ENCODE measurements at regions not wholly inside any gene's neighbourhood (a gene's known extent, or its start where the extent isn't known, plus 50 kb on each side); places are given as distances from the start of the nearest gene placed in this dataset.
"Not testable (repeated sequence)": the region's sequence is repeated elsewhere in the genome, so short reads cannot be mapped to it uniquely, and the experiment has no call there.

DNA sequence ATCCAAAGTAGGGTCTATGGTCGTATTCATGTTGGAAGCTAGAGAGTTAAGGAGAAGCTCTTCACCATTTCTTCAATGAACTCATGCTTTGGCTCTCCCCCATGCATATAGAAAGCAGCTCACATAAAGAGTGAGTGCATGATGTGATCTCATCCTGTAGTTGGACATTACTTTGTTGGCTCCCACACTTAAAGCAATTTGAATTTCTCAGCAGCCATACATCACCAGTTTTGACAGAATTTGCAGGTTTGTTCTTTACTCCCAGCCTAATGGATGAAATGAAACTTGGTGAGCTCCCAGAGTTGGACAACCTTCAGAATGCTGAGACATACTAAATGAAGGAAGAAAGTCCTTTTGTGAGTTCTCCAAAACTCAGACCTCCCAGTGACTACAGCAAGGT lies 613.5 kb downstream of the IQCM start:
- no peak for DNase-seq

DNA sequence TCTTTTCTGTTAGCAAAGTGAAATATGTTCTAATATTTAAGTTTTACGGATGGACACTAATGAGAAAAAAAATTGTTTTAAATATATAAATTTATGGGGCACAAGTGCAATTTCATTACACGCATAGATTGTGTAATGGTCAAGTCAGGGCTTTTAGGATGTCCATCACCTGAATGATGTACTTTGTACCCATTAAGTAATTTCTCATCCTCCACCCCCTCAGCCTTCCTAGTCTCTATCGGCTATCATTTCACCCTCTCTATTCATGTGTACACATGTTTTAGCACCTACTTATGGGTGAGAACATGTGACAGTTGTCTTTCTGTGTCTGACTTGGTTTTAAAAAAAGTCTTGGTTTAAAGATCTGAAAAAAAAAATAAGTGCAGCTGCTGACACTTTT lies 616.0 kb downstream of the IQCM start:
- no peak for DNase-seq

DNA sequence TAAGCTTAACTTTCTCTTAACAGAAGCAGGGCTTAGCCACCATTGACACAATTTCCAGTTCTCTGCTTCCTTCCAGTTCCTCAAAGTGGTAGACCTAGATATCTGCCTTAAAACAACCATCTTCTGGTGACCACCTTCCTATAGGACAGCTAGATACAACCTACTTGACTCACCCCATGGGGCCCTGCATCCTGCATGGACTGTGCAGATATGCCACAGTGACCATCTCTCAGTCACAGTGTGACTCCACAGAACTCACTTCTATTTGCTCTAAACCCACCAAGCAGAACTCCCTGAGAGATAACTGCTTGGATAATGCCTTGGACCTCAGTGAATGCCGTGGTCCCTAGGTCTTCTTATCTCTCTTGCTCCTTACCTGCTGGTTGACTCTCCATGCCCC lies 621.6 kb downstream of the IQCM start:
- no peak for DNase-seq

DNA sequence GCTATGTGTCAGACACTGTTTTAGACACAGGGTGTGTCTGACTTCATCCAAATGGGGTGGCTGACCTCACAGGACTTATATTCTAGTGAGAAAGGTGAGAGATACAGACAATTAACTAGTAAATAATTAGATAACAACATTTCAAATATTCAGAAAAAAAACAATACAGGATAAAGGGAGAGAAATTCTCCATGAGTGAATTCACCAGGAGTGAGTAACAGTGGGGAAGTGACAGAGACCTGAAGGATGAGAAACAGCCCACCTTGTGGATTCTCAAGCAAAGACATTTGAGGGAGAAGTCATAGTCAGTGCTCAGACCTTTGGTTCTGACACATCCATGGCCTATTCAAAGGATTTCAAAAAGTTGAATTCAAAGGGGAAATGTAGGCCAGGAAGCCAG lies 627.9 kb downstream of the IQCM start:
- DNase-seq: no peak

- no peak for DNase-seq
Measured at GRCh38 chr4:149183638-149184037, 632.0 kb downstream of the IQCM start.

GRCh38 chr4:149181459-149181858 lies 634.2 kb downstream of the IQCM start:
- DNase-seq: not testable (repeated sequence)

- no peak for DNase-seq
Measured at GRCh38 chr4:149176039-149176438, 639.6 kb downstream of the IQCM start.

GRCh38 chr4:149175549-149175948 lies 640.1 kb downstream of the IQCM start:
- DNase-seq: no peak

- no peak for DNase-seq
Measured at GRCh38 chr4:149173241-149174013, 642.2 kb downstream of the IQCM start.

DNA sequence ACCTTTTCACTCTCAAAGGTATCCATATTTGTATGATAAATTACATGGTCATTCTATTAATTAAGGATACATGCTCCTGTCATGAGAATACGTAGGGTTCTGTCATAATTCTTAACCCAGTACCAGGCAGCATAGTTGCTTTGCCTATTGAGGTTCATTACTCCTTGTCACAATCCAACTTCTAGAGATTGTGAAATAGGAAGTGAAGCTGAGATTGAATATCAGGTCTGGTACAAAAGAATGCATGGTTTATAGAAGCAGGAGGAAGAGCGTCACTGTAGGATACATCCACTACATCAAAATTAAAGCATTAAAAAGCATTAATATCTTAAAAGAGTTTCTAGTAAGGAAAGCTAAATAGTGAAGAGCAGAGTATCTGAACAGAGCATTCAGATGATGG lies 647.0 kb downstream of the IQCM start:
- DNase-seq: no peak

- no peak for DNase-seq
Measured at GRCh38 chr4:149166876-149167275, 648.8 kb downstream of the IQCM start.

GRCh38 chr4:149166365-149166764 lies 649.3 kb downstream of the IQCM start:
- DNase-seq: no peak

GRCh38 chr4:149164282-149164681 lies 651.4 kb downstream of the IQCM start:
- DNase-seq: no peak

- no peak for DNase-seq
Measured at GRCh38 chr4:149161247-149161646, 654.4 kb downstream of the IQCM start.

DNA sequence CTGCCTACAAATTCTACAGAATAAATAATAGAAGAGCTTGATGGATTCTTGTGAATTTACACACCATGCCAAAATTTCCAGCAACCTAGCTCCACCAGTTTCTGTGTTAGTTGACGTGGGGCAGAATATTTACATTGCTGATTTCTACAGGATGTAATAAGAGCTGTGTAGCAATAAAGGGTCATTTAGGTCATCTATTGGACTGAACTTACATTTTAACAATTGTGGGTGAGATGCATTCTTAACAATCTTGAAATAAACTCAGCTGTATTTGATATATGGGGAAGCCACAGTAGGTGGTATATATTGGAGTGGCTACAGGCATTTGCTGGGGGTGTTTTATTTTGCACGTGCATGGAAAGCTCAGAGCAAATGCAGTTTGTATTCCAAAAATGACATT lies 655.3 kb downstream of the IQCM start:
- DNase-seq: no peak

DNA sequence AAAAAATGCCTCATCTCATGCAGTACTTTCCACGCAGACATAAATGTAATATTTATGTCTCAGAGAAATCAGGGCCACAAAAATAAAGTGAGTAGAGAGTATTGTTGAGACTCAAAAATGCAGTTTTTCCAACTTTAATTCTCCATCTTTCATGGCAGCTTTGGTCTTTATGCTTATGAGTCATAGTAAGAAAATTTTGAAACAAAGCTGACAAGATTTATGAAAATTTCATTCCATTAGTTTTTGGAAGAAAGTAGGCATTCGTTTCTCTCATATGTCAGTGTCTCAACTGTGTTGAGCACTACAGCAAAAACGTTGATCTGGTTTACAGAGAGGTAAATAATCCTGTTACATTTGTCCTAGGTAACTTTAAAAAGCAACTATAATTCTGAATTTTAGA lies 656.8 kb downstream of the IQCM start:
- DNase-seq: no peak

- peak; percentile 51 for DNase-seq
Measured at GRCh38 chr4:149145803-149146202, 669.8 kb downstream of the IQCM start.

- DNase-seq: no peak
Measured at GRCh38 chr4:149144060-149144459, 671.6 kb downstream of the IQCM start.

DNA sequence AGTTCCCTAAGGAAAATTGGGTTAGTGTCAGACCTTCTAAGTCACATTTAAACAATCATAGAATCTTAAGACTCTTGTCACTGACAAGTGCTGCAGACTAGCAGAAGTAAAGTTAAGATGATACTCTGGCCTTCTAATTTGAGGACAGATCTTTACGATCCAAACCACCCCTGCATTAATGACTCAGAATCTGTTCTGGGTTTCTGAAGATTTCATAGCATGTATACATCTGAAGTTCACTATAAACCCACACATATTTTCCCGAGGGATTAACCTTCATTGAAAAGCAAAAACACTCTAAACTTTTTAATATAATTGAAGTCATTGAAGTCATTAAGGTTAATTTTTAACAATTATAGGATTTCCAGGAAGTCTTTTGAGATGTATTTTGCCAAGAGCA lies 674.3 kb downstream of the IQCM start:
- no peak for DNase-seq

DNA sequence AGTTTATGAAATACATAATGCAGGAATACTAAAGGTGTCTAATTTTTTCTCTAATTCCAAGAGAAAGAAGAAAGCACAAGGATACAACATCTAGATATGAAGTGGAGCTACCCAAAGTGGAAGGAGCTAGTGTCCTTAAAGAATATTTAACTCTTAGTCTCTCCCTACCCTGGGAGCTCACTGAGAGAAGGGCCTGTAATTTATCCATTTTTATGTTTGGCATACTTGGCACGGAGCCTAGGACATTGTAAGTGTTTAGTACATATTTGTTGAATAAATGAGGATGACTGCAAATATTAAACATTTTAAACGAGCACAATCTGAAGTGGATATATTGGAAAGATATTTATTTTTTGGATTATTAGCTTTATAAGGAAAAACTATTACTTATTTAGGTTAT lies 674.8 kb downstream of the IQCM start:
- no peak for DNase-seq

DNA sequence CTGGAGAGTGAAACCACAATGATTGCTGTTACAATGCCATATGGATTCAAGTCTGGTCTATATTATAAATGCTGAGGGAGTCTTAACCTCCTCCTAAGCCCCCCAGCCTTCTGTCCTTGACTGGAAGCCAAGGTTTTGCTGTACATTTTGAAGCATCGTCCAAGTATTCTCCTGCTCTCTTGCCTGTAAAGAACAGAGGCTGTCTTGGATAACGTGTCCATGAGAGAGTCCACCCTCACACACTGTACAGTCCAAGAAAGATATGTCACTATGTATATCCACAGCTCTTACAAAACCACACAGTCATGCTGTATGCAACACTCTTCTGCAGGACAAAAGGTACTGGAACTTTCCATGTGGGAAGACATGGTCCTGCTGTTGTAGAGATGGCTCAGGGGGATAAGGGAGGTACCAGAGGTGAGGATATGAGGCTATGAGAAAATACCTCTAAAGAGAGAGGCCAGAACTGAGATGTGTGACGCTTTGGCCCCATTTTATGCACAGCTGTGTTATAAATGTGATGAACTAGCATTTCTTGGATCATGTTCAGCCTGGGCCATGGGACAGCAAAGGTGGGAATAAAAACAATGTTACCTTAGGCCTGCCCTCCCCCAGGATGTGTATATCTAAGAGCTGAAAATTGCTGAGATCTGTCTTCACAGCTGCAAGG lies 678.6 kb downstream of the IQCM start:
- no peak for DNase-seq

DNA sequence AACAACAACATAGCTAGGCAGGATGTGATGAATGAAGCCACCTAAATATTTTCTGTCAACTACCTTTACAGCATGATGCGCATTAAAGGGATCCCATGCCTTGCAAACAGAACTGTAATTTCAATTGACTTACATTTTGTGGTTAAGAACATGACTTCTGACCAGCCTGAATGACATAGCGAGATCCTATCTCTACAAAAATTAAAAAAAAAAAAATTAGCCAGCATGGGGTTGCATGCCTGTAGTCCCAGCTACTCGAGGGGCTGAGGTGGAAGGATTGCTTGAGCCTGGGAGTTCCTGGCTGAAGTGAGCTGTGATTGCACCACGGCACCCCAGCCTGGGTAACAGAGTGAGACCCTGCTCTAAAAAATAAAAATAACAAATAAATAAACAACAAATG lies 680.6 kb downstream of the IQCM start:
- no peak for DNase-seq

- DNase-seq: no peak
Measured at GRCh38 chr4:149121023-149121404, 678.8 kb upstream of the NR3C2 start.

GRCh38 chr4:149120331-149121022 lies 678.3 kb upstream of the NR3C2 start:
- DNase-seq: no peak

All from NCI-H82 (cell line).